ENCODE measurements at regions not wholly inside any gene's neighbourhood (a gene's known extent, or its start where the extent isn't known, plus 50 kb on each side); places are given as distances from the start of the nearest gene placed in this dataset.

DNA sequence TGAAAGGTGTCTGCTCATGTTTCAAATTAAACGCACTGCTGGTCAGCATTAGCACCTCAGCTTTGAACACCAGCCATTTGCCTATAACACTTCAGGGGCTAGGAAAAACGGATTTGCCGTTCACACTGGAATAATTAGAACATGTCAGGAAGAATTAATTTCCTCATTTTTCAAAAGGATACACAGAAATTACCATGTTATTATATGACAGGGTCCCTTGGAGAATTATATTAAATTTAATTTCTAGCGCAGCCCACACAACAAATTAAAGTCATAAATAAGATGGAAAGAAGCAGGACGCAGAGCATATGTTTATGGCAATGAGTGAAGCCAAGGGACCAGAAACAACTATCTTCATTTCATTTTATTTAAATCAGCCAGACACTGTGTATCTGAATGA, 83.8 kb upstream of the SOX6 start:
- DNase-seq (ENCODE audit: low read depth in 2 of 2): no peak

DNA sequence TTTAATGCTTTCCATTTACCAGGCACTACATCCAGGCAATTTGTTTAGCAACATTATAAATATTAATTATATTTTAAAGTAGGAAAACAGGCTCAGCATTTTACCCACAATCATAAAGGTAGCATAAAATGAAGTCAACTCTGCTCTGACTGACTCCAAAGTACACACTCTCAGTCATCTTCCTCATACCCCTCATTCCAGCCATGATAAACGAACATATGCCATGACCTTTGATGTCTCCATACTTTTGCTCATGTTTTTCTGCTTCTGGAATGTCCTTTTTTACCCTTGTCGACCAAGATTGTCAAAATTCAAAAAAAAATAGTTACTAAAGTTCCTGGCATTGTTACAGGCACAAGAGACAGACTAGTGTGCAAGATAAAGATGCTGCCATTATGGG, 77.7 kb upstream of the SOX6 start:
- no peak for DNase-seq (ENCODE audit: low read depth in 2 of 2)

DNA sequence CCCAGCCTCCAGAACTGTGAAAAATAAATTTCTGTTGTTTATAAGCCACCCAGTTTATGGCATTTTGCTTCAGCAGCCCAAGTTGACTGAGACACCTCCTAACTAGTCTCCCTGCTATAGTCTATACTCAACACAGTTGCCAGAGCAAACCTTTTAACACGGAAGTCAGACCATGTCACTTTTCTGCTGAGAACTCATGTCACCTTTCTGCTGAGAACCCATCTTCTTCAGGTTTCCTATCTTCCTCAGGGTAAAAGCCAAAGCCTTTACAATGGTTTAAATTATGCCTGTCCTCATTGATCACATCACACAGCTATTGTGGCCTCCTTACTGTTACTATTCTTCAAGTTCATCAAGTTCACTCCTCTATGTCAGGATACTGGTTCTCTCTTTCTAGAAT, 74.3 kb upstream of the SOX6 start:
- no peak for DNase-seq (ENCODE audit: low read depth in 2 of 2)

DNA sequence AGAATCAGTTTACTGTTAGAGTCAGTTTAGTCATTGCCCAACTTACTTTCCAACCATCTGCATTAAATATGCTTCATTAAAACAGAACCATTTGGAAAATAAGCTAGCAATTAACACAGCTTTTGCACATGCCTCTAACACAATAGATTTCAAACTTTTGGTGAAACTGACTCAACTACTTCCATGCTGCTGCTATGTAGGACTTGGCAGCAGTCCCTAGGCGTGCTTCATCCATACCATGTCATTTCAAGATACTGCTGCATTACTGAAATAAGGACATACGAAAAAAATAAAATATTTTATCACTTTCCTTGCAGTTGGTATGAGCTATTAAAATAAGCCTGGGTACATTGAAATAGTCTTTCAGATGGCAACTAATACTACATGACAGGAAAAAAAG, 65.5 kb upstream of the SOX6 start:
- no peak for DNase-seq (ENCODE audit: low read depth in 2 of 2)

DNA sequence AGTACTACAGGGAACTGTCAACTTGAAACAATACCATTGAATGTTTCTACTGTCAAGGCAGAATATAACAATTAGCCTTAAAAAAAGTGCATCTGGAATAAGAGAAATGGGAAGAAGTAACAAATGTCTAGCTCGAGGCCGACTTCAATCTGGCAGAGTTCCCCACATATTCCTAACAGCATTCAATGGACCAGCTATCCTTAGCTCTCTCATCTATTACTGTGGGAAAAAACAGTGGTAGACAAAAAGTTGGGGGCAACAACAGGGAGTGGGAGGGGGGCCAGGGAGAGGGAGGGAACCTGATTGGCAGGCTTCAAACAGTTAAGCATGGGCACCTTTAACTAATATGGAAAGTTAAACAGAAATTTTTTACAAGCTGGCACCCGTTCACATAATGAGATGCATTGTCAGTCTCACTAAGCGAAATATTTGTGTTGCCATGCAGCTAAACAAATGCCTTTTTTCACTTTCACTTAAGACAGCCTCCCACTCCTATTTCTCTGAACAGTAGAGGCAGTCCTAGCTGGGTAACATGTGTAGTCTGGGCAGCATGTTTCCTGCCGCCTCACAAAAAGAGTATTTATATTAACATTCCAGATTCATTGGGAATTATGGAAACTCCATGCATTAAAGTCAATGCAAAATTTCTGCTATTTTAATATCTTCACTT, 62.2 kb upstream of the SOX6 start:
- no peak for DNase-seq (ENCODE audit: low read depth in 2 of 2)

DNA sequence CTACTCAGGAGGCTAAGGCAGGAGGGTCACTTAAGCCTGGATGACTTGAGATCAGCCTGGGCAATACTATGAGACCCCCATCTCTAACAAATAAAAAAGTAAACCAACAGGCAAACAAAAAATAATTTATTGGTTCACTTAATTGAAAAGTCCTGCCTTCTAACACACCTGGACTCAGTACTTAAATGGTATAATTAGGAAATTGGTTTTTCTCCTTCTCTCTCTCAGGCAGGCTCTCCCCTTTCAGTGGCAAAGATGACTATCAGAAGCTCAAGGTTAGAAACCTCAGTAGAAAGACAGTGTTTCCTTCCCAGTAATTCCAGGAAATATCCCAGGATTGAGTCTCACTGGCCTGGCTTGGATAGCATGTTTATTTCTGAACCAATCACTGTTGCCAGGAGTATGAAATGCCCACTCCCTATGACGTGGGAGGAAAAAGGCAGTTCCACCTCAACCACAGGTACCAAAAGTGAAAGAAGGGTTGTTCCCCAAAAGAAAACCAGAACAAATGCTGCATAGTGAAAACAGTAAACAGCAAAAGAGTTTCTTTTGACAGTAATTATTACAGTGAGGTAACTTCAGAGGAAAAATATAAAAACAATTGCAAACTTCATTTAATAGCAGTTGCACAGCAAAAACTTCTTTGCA, 56.3 kb upstream of the SOX6 start:
- no peak for DNase-seq (ENCODE audit: low read depth in 2 of 2)

DNA sequence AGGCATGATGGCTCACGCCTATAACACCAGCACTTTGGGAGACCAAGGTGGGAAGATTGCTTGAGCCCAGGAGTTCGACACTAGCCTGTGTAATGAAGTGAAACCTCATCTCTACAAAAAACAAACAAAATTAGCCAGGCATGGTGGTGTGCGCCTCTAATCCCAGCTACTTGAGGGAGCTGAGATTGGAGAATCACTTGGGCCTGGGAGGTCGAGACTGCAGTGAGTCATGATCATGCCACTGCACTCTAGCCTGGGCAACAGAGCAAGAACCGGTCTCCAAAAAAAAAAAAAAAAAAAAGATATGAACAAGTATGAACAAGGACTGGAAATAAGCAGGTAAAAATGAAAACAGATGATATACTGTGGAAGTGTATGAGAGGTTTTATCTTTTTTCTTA, 54.1 kb upstream of the SOX6 start:
- DNase-seq (ENCODE audit: low read depth in 2 of 2): no peak

DNA sequence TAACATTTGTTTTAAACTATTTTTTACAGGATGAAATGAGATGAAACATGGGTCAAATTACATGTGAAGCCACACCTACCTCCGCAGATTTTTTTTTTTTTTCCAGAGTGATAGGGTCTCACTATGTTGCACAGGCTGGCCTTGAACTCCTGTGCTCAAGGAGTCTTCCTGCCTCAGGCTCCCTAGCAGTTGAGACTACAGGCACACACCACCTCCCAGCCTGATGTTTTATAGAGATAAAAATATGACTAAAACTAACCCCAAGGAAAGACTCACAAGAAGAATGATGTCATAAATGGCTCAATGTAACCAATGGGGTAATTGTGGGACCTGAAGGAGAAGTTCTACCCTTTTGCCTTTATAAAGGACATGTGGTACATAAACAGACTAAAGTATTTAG, 52.3 kb upstream of the SOX6 start:
- no peak for DNase-seq (ENCODE audit: low read depth in 2 of 2)

DNA sequence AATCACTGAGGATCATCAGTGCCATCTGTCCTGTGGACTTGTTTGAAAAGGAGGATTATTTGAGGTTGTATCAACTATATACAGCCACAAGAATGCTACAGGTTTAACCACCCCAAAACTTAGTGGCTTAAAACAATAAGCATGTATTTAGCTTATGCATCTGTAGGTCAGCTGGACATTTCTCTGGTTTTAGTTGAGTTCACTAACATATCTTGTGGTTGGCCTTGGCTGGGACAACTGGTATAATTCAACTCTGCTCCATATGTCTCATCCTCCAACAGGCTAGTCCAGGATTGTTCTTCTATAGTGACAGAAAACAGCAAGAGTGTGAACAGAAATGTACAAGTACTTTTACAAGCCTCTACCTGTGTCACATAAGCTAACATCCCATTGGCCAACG, 49.9 kb upstream of the SOX6 start:
- no peak for DNase-seq (ENCODE audit: low read depth in 2 of 2)
